Stomach (tissue), 4 donors: ENCODE measurements at regions not wholly inside any gene's neighbourhood (a gene's known extent, or its start where the extent isn't known, plus 50 kb on each side); places are given as distances from the start of the nearest gene placed in this dataset.

Experiments used
- CTCF ChIP-seq, 7 experiments: fragments of 450-650 bp in 4 of 7; fragments of 200-600 bp in 3 of 7; sonication (generic) in 3 of 7; IDR thresholded peaks; one replicate each; pipeline ENCODE4 v1.5.1; 2016 to 2019; ENCODE audit warnings: antibody characterized with exemption in 7 of 7, control low read depth in 2 of 7, mild to moderate bottlenecking in 1 of 7
- EP300 ChIP-seq: sonication (generic); formaldehyde crosslinking; IDR thresholded peaks from one replicate; pipeline ENCODE4 v1.6.1; 2017; ENCODE audit warnings: antibody characterized with exemption
- POLR2A ChIP-seq, 4 donors: fragments of 450-650 bp; IDR thresholded peaks; one replicate each; pipeline ENCODE4 v1.6.1; 2016; ENCODE audit warnings: antibody characterized with exemption in 4 of 4, control low read depth in 2 of 4, mild to moderate bottlenecking in 1 of 4, moderate library complexity in 1 of 4

GRCh38 chr2:60268032-60268431, 285.4 kb downstream of the BCL11A start:
- TF ChIP-seq EP300 (no peak), CTCF (IDR thresholded peaks at IDR 0.05) (no peak), POLR2A (IDR thresholded peaks at IDR 0.05) (no peak)
